ENCODE measurements at regions not wholly inside any gene's neighbourhood (a gene's known extent, or its start where the extent isn't known, plus 50 kb on each side); places are given as distances from the start of the nearest gene placed in this dataset.

GRCh38 chr2:133810559-133810958 lies 242.3 kb upstream of the NCKAP5 start:
- no peak for TF ChIP-seq CTCF (conservative IDR thresholded peaks at IDR 0.05 in 1 of 2, IDR thresholded peaks at IDR 0.05 in 1 of 2; ENCODE audit: low read depth in 1 of 2, low read length in 2 of 2)
- no peak for TF ChIP-seq EZH2 (IDR thresholded peaks at IDR 0.05; ENCODE audit: low read length, missing control alignments)
